HepG2 (cell line): ENCODE measurements at regions not wholly inside any gene's neighbourhood (a gene's known extent, or its start where the extent isn't known, plus 50 kb on each side); places are given as distances from the start of the nearest gene placed in this dataset.

ENCODE experiments used
- ATAC-seq: fragments of 200-7000 bp; cut with Tn5 transposase; 3 replicates; pipeline ENCODE4 v1.9.1; 2020; ENCODE audit warnings: mild to moderate bottlenecking, moderate library complexity
- BruUV-seq: library from RNA; stranded (reverse); fragments of 400-500 nt; replicated peaks from 2 replicates; lab custom pipeline; 2021; lab: Mats Ljungman, UMichigan
- CTCF ChIA-PET: fragments of 300-600 bp; formaldehyde crosslinking; extraction: SDS; loops from one replicate; lab custom pipeline; 2021; ENCODE audit warnings: low total read pairs, inconsistent platforms, low intra/inter-chr PET ratio; lab: Yijun Ruan, JAX
- POLR2A ChIA-PET: fragments of 350-600 bp; sonication (Branson Sonifier 250); formaldehyde crosslinking; loops from one replicate; lab custom pipeline; 2020; ENCODE audit warnings: antibody characterized with exemption, inconsistent platforms; lab: Yijun Ruan, JAX
- DNase-seq: peaks from one replicate; pipeline ENCODE4 v3.0.0-alpha.2; 2015; ENCODE audit warnings: low spot score
- FAIRE-seq: peaks from 3 replicates; lab custom pipeline; 2011; peaks lifted over from hg19 to GRCh38; lab: Jason Lieb, UNC
- H2AFZ ChIP-seq: one replicate; pipeline ENCODE4 v1.6.1; 2011; ENCODE audit warnings: low read length, inconsistent platforms
- H3K27ac ChIP-seq: fragments of 300-600 bp; 3 replicates; pipeline ENCODE4 v1.8.0; 2011; ENCODE audit warnings: mixed run types, mild to moderate bottlenecking, mixed read lengths, low read length, inconsistent platforms; ENCODE audit not compliant: insufficient read depth; ENCODE audit errors: extremely low read length
- H3K27me3 ChIP-seq, 2 experiments: fragments of 200-600 bp in 1 of 2; 2 replicates in 1 of 2; 3 replicates in 1 of 2; pipeline versions ENCODE4 v1.6.0 to v1.8.0; 2011; ENCODE audit warnings: low read length in 2 of 2, mild to moderate bottlenecking in 2 of 2, moderate library complexity in 2 of 2, inconsistent platforms in 1 of 2; ENCODE audit not compliant: insufficient read depth in 2 of 2, control insufficient read depth in 1 of 2
- H3K36me3 ChIP-seq, 2 experiments: fragments of 200-600 bp in 1 of 2; replicated peaks in 1 of 2; 2 replicates in 1 of 2; 3 replicates in 1 of 2; pipeline versions ENCODE4 v1.5.1 to v1.8.0; 2011; ENCODE audit warnings: low read length in 2 of 2, inconsistent platforms in 1 of 2; ENCODE audit not compliant: insufficient read depth in 2 of 2, control insufficient read depth in 1 of 2
- H3K4me1 ChIP-seq: 2 replicates; pipeline ENCODE4 v1.5.1; 2012; ENCODE audit warnings: low read length, inconsistent platforms; ENCODE audit not compliant: insufficient read depth
- H3K4me2 ChIP-seq: 2 replicates; pipeline ENCODE4 v1.6.0; 2011; ENCODE audit warnings: low read depth, low read length, inconsistent platforms
- H3K4me3 ChIP-seq, 3 experiments: fragments of 200-600 bp in 1 of 3; sonication (generic), shearing (Covaris generic) in 1 of 3; replicated peaks in 1 of 3; 2 replicates each; pipeline ENCODE4 v1.5.1; 2011 to 2016; ENCODE audit warnings: low read length in 3 of 3, inconsistent platforms in 2 of 3, low read depth in 2 of 3, mild to moderate bottlenecking in 2 of 3, control low read depth in 1 of 3, mixed read lengths in 1 of 3; ENCODE audit not compliant: insufficient read depth in 1 of 3
- H3K79me2 ChIP-seq: one replicate; pipeline ENCODE4 v1.6.1; 2011; ENCODE audit warnings: low read length, inconsistent platforms; ENCODE audit not compliant: insufficient read depth
- H3K9ac ChIP-seq: 2 replicates; pipeline ENCODE4 v1.6.0; 2011; ENCODE audit warnings: mild to moderate bottlenecking, low read depth, low read length, inconsistent platforms; ENCODE audit not compliant: insufficient read depth
- H3K9me3 ChIP-seq: 2 replicates; pipeline ENCODE4 v1.5.1; 2012; ENCODE audit warnings: mild to moderate bottlenecking, low read length
- H4K20me1 ChIP-seq: 2 replicates; pipeline ENCODE4 v1.6.0; 2011; ENCODE audit warnings: inconsistent platforms, mild to moderate bottlenecking, low read length, moderate library complexity; ENCODE audit not compliant: insufficient read depth
- AGO2 ChIP-seq: fragments of 200-400 bp; formaldehyde crosslinking; optimal IDR thresholded peaks from 2 replicates; pipeline ENCODE3; 2017; ENCODE audit warnings: mild to moderate bottlenecking, low read depth, low read length, moderate library complexity
- BHLHE40 ChIP-seq: IDR thresholded peaks from 2 replicates; pipeline ENCODE4 v1.6.1; 2011; ENCODE audit warnings: low read length, improper control_type of control experiment
- IKZF1 ChIP-seq: fragments of 450-650 bp; IDR thresholded peaks from 2 replicates; pipeline ENCODE4 v1.7.1; 2016
- KDM6A ChIP-seq: IDR thresholded peaks from 2 replicates; pipeline ENCODE4 v1.6.1; 2016; ENCODE audit warnings: low read depth
- SIN3B ChIP-seq: fragments of 150-350 bp; IDR thresholded peaks from 2 replicates; pipeline ENCODE4 v1.6.1; 2014; ENCODE audit warnings: low read length
- TBL1XR1 ChIP-seq: fragments of 150-350 bp; IDR thresholded peaks from 2 replicates; pipeline ENCODE4 v1.6.1; 2014; ENCODE audit warnings: borderline replicate concordance, low read length; ENCODE audit not compliant: partially characterized antibody
- ZBTB7B ChIP-seq: sonication (generic); formaldehyde crosslinking; IDR thresholded peaks from 2 replicates; pipeline ENCODE4 v1.4.0; 2020; ENCODE audit warnings: missing genetic modification reagents
- ZNF101 ChIP-seq: sonication (generic); formaldehyde crosslinking; IDR thresholded peaks from 2 replicates; pipeline ENCODE4 v1.4.0; 2020; ENCODE audit warnings: mild to moderate bottlenecking, low read depth, missing genetic modification reagents, borderline replicate concordance
- ZNF557 ChIP-seq: sonication (generic); formaldehyde crosslinking; IDR thresholded peaks from 2 replicates; pipeline ENCODE4 v1.4.0; 2020; ENCODE audit warnings: missing genetic modification reagents
- ZZZ3 ChIP-seq: sonication (generic); formaldehyde crosslinking; IDR thresholded peaks from 2 replicates; pipeline ENCODE4 v1.4.0; 2020; ENCODE audit warnings: missing genetic modification reagents, mild to moderate bottlenecking, borderline replicate concordance
- WGBS: methylation state at CpG from one replicate; pipeline ENCODE4 v1.1.6; 2017; ENCODE audit warnings: low lambda C conversion rate; 5-methylcytosine and 5-hydroxymethylcytosine counted together
- in situ Hi-C: cut with HindIII; loops from 2 replicates; pipeline ENCODE4 v1.10.0; 2017; ENCODE audit warnings: low pct_unique_long_range_greater_than_20kb; ENCODE audit not compliant: extremely low pct_ligation_motif_present
- intact Hi-C: fragments of 100-400 bp; cut with micrococcal nuclease; formaldehyde crosslinking; loops from one replicate; pipeline ENCODE4 v1.10.0; 2022; ENCODE audit not compliant: unreplicated experiment
- TF ChIP-seq, protein P1 (sequence below): sonication (generic); formaldehyde crosslinking; IDR thresholded peaks from 2 replicates; pipeline ENCODE4 v1.8.1; 2023; ENCODE audit warnings: missing genetic modification reagents, mild to moderate bottlenecking, borderline replicate concordance
- TF ChIP-seq, protein P2 (sequence below): conservative IDR thresholded peaks from 2 replicates; pipeline ENCODE4 v1.6.1; 2018; ENCODE audit warnings: missing genetic modification reagents
- TF ChIP-seq, protein P3 (sequence below): IDR thresholded peaks from 2 replicates; pipeline ENCODE4 v1.6.1; 2016; ENCODE audit warnings: low read depth
- TF ChIP-seq, protein P4 (sequence below): sonication (generic); formaldehyde crosslinking; IDR thresholded peaks from 2 replicates; pipeline ENCODE4 v1.5.1; 2020; ENCODE audit warnings: missing genetic modification reagents, mild to moderate bottlenecking, borderline replicate concordance
- TF ChIP-seq, protein P5 (sequence below): sonication (generic); formaldehyde crosslinking; IDR thresholded peaks from 2 replicates; pipeline ENCODE4 v1.4.0; 2020; ENCODE audit warnings: missing genetic modification reagents
- TF ChIP-seq, protein P6 (sequence below): IDR thresholded peaks from 2 replicates; pipeline ENCODE4 v1.6.1; 2016; ENCODE audit warnings: missing compliant biosample characterization, missing genetic modification reagents, borderline replicate concordance
- TF ChIP-seq, protein P7 (sequence below): sonication (generic); formaldehyde crosslinking; conservative IDR thresholded peaks from 2 replicates; pipeline ENCODE4 v1.8.0; 2022; ENCODE audit warnings: low read depth, missing genetic modification reagents

DNA sequence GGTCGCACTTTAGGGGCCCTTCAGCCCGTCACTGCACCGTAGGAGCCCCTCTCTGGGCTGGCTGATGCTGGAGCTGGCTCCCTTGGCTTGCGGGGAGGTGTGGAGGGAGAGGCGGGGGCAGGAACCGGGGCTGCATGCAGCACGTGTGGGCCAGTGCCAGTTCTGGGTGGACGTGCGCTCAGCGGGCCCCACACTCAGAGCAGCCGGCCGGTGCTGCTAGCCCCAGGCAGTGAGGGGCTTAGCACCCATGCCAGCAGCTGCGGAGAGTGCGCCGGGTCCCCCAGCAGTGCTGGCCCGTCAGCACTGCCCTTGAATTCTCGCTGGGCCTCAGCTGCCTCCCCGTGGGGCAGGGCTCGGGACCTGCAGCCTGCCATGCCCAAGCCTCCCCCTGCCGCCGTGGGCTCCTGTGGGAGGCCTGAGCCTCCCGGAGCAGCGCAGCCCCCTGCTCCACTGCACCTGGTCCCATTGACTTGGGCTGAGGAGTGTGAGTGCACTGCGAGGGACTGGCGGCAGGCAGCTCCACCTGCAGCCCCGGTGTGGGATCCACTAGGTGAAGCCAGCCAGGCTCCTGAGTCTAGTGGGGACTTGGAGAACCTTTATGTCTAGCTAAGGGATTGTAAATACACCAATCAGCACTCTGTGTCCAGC is 108.8 kb upstream of the RASGEF1B start:
- in situ Hi-C loops: no loop called here
- Histone ChIP-seq H3K27me3 (no peaks in the 10 kb centered on the region), H3K79me2 (no peaks in the 10 kb centered on the region), H3K36me3 (no peaks in the 10 kb centered on the region), H3K4me3 (no peak overlapping the region), H3K4me2 (no peak overlapping the region), H3K27ac (no peak overlapping the region), H3K9me3 (no peaks in the 10 kb centered on the region), H2AFZ (no peak overlapping the region), H3K9ac (no peak overlapping the region), H4K20me1 (no peaks in the 10 kb centered on the region), H3K4me1 (no peaks in the 10 kb centered on the region)
- DNase-seq: no peak
- ATAC-seq: no peak
- WGBS: 56% methylated on average over 11 of the region's 26 CpGs
- FAIRE-seq: no peak
- intact Hi-C loops: no loop called here
- ChIA-PET CTCF (no interaction called here), POLR2A (no interaction called here)
- no TSS peak for BruUV-seq
- TF ChIP-seq, protein P1, sequence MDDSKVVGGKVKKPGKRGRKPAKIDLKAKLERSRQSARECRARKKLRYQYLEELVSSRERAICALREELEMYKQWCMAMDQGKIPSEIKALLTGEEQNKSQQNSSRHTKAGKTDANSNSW (CRISPR knock-in tag): no peak
- TF ChIP-seq, protein P2, sequence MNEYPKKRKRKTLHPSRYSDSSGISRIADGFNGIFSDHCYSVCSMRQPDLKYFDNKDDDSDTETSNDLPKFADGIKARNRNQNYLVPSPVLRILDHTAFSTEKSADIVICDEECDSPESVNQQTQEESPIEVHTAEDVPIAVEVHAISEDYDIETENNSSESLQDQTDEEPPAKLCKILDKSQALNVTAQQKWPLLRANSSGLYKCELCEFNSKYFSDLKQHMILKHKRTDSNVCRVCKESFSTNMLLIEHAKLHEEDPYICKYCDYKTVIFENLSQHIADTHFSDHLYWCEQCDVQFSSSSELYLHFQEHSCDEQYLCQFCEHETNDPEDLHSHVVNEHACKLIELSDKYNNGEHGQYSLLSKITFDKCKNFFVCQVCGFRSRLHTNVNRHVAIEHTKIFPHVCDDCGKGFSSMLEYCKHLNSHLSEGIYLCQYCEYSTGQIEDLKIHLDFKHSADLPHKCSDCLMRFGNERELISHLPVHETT: no peak
- TF ChIP-seq ZNF101 (CRISPR knock-in tag) (no peak), BHLHE40 (no peak), SIN3B (no peak), ZBTB7B (CRISPR knock-in tag) (no peak), ZNF557 (no peak), AGO2 (no peak), IKZF1 (no peak), KDM6A (no peak), TBL1XR1 (no peak), ZZZ3 (no peak)
- TF ChIP-seq, protein P3, sequence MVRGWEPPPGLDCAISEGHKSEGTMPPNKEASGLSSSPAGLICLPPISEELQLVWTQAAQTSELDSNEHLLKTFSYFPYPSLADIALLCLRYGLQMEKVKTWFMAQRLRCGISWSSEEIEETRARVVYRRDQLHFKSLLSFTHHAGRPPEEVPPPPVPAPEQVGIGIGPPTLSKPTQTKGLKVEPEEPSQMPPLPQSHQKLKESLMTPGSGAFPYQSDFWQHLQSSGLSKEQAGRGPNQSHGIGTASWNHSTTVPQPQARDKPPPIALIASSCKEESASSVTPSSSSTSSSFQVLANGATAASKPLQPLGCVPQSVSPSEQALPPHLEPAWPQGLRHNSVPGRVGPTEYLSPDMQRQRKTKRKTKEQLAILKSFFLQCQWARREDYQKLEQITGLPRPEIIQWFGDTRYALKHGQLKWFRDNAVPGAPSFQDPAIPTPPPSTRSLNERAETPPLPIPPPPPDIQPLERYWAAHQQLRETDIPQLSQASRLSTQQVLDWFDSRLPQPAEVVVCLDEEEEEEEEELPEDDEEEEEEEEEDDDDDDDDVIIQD (CRISPR knock-in tag): no peak
- TF ChIP-seq, protein P4, sequence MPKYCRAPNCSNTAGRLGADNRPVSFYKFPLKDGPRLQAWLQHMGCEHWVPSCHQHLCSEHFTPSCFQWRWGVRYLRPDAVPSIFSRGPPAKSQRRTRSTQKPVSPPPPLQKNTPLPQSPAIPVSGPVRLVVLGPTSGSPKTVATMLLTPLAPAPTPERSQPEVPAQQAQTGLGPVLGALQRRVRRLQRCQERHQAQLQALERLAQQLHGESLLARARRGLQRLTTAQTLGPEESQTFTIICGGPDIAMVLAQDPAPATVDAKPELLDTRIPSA: no peak
- TF ChIP-seq, protein P5, sequence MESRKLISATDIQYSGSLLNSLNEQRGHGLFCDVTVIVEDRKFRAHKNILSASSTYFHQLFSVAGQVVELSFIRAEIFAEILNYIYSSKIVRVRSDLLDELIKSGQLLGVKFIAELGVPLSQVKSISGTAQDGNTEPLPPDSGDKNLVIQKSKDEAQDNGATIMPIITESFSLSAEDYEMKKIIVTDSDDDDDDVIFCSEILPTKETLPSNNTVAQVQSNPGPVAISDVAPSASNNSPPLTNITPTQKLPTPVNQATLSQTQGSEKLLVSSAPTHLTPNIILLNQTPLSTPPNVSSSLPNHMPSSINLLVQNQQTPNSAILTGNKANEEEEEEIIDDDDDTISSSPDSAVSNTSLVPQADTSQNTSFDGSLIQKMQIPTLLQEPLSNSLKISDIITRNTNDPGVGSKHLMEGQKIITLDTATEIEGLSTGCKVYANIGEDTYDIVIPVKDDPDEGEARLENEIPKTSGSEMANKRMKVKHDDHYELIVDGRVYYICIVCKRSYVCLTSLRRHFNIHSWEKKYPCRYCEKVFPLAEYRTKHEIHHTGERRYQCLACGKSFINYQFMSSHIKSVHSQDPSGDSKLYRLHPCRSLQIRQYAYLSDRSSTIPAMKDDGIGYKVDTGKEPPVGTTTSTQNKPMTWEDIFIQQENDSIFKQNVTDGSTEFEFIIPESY (CRISPR knock-in tag): no peak
- TF ChIP-seq, protein P6, sequence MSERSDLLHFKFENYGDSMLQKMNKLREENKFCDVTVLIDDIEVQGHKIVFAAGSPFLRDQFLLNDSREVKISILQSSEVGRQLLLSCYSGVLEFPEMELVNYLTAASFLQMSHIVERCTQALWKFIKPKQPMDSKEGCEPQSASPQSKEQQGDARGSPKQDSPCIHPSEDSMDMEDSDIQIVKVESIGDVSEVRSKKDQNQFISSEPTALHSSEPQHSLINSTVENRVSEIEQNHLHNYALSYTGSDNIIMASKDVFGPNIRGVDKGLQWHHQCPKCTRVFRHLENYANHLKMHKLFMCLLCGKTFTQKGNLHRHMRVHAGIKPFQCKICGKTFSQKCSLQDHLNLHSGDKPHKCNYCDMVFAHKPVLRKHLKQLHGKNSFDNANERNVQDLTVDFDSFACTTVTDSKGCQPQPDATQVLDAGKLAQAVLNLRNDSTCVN: no peak
- TF ChIP-seq, protein P7, sequence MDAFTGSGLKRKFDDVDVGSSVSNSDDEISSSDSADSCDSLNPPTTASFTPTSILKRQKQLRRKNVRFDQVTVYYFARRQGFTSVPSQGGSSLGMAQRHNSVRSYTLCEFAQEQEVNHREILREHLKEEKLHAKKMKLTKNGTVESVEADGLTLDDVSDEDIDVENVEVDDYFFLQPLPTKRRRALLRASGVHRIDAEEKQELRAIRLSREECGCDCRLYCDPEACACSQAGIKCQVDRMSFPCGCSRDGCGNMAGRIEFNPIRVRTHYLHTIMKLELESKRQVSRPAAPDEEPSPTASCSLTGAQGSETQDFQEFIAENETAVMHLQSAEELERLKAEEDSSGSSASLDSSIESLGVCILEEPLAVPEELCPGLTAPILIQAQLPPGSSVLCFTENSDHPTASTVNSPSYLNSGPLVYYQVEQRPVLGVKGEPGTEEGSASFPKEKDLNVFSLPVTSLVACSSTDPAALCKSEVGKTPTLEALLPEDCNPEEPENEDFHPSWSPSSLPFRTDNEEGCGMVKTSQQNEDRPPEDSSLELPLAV: no peak
